ENCODE measurements at regions not wholly inside any gene's neighbourhood (a gene's known extent, or its start where the extent isn't known, plus 50 kb on each side); places are given as distances from the start of the nearest gene placed in this dataset.
"Not testable (repeated sequence)": the region's sequence is repeated elsewhere in the genome, so short reads cannot be mapped to it uniquely, and the experiment has no call there.

GRCh38 chr6:144664281-144664680 is 379.1 kb downstream of the UTRN start:
- DNase-seq = no peak
- TF ChIP-seq, protein P1, sequence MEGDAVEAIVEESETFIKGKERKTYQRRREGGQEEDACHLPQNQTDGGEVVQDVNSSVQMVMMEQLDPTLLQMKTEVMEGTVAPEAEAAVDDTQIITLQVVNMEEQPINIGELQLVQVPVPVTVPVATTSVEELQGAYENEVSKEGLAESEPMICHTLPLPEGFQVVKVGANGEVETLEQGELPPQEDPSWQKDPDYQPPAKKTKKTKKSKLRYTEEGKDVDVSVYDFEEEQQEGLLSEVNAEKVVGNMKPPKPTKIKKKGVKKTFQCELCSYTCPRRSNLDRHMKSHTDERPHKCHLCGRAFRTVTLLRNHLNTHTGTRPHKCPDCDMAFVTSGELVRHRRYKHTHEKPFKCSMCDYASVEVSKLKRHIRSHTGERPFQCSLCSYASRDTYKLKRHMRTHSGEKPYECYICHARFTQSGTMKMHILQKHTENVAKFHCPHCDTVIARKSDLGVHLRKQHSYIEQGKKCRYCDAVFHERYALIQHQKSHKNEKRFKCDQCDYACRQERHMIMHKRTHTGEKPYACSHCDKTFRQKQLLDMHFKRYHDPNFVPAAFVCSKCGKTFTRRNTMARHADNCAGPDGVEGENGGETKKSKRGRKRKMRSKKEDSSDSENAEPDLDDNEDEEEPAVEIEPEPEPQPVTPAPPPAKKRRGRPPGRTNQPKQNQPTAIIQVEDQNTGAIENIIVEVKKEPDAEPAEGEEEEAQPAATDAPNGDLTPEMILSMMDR (IDR thresholded peaks at IDR 0.05; ENCODE audit: low read depth, low read length) = no peak
- Histone ChIP-seq H3K9me3 (ENCODE audit: severe bottlenecking) (no peaks in the 10 kb centered on the region), H3K27ac (no peak overlapping the region), H3K27me3 (ENCODE audit: insufficient read depth, low read depth, severe bottlenecking) (no peaks in the 10 kb centered on the region), H3K4me3 (ENCODE audit: low read depth, low read length) (no peak overlapping the region), H3K36me3 (no peaks in the 10 kb centered on the region)

DNA sequence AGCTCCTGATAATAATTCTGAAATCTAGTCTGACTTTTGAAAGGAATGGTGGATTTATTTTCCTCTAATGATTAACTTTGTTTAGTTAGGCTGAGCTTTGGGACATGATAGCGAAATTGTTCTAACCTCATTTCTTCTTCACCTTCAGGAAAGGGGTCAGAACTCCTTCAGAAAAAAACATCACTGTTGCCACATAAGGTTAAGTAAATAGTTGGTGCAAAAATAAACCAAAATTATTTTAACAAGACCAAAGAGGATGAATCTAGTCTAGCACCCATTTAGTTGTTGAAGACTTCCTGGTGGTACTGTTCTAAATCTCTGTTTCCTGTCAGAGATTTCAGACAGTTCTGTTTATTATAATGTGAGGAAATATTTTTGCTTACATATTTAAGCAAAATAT is 379.8 kb downstream of the UTRN start:
- Histone ChIP-seq H3K4me3 (ENCODE audit: low read depth, low read length) (no peak overlapping the region), H3K36me3 (no peaks in the 10 kb centered on the region), H3K27me3 (ENCODE audit: insufficient read depth, low read depth, severe bottlenecking) (no peaks in the 10 kb centered on the region), H3K27ac (no peak overlapping the region), H3K9me3 (ENCODE audit: severe bottlenecking) (no peaks in the 10 kb centered on the region)
- DNase-seq = no peak
- TF ChIP-seq, protein P1 (IDR thresholded peaks at IDR 0.05; ENCODE audit: low read depth, low read length) = no peak

DNA sequence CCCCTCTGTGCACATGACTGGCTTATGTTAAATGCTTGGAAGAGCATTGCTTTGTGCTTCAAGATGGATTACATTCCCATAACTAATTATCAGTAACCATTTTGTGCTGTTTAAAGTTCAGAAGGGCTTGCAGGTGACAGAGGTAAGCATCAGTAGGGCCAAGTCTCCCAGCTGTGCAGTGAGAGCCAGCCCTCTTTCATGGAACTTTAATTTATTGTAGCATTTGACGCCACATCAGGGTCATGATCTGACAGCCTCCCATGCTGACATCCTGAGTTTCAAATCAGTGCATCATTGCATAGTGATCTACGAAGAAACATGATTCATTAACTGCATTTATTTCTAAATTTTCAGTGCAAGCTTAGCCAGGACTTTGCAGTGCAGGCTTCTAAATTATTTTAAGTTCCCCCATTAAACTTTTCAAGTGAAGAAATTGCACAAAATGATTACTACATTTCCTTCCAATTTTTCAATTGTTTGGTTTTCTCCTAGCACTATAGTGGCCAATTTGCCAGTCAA is 380.9 kb downstream of the UTRN start:
- Histone ChIP-seq H3K36me3 (no peaks in the 10 kb centered on the region), H3K27me3 (ENCODE audit: insufficient read depth, low read depth, severe bottlenecking) (no peaks in the 10 kb centered on the region), H3K9me3 (ENCODE audit: severe bottlenecking) (no peaks in the 10 kb centered on the region), H3K4me3 (ENCODE audit: low read depth, low read length) (no peak overlapping the region), H3K27ac (no peak overlapping the region)
- DNase-seq = no peak
- TF ChIP-seq, protein P1 (IDR thresholded peaks at IDR 0.05; ENCODE audit: low read depth, low read length) = no peak

DNA sequence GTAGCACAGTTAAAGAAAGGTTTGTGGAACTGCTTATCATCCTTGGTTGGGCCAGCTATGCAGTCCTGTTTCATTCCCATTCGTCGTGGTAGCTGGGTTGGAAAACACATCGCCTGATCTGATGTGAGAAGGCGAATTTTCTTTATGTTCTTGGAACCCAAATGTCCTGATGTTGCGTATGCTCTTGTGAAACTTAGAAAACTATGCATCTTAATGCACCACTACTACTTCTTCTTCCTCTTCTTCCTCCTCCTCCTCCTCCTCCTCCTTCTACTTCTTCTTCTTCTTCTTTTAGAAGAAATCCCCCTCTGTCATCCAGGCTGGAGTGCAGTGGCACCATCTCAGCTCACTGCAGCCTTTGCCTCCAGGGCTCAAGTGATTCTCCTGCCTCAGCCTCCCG is 381.6 kb downstream of the UTRN start:
- no peaks in the 10 kb centered on the region for H3K27me3 ChIP-seq (ENCODE audit: insufficient read depth, low read depth, severe bottlenecking)

DNA sequence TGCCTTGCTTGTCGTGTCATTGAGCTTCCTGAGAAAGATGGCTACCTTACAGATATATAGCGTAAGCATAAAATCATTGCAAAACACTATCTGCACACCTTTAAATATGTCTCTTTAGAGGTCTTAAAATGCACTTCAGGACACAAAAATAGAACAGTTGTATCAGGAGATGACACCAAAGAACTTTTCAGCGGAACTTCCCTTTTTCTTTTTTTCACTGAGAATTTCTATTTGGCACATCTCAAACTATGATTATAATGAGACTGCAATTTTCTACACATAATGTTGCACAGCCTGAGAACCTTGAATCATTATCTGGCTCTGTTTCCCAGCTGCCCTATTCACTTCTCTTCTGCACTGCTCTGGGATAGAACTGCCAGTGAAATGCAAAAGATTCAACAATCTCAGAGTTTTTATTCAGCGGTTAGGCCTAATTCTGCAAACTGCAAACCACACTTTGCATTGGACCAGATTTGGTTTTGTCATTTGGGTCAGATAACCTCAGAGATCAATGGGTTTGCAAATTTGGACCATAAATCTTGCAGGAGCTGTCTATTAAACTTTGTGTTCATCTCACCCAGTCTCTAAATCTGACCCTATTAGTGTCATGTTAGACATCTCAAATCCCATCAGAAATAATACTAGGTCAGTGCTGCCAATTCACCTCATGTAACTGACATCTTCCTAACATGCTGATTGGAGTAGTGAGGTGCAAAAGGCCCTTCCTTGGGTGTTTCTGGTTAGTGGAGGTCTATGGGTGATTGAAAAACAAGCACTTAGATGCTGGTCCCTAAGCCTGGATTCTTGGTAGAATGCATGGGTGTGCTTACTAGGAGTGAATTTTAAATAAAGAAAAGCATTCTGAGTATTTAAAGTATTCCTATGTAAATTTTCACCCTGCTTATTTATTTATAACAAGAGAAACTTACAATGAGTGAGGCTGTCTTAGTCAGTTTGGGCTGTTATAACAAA is 382.7 kb downstream of the UTRN start:
- no peak for DNase-seq
- TF ChIP-seq, protein P1 (IDR thresholded peaks at IDR 0.05; ENCODE audit: low read depth, low read length) = no peak
- no peak overlapping the region for H3K27ac ChIP-seq
- H3K4me3 ChIP-seq (ENCODE audit: low read depth, low read length) = no peak overlapping the region
- no peaks in the 10 kb centered on the region for H3K36me3 ChIP-seq
- no peaks in the 10 kb centered on the region for H3K9me3 ChIP-seq (ENCODE audit: severe bottlenecking)
- H3K27me3 ChIP-seq (ENCODE audit: insufficient read depth, low read depth, severe bottlenecking) = no peaks in the 10 kb centered on the region

More for the DNA sequence above, 381.6 kb downstream of the UTRN start:
- Histone ChIP-seq H3K36me3 (no peaks in the 10 kb centered on the region), H3K27ac (no peak overlapping the region), H3K9me3 (ENCODE audit: severe bottlenecking) (no peaks in the 10 kb centered on the region), H3K4me3 (ENCODE audit: low read depth, low read length) (no peak overlapping the region)
- DNase-seq = no peak
- TF ChIP-seq, protein P1 (IDR thresholded peaks at IDR 0.05; ENCODE audit: low read depth, low read length) = no peak

GRCh38 chr6:144670259-144670658 is 385.1 kb downstream of the UTRN start:
- not testable (repeated sequence) for H3K27ac ChIP-seq; H3K36me3 ChIP-seq; H3K9me3 ChIP-seq (ENCODE audit: severe bottlenecking); H3K27me3 ChIP-seq (ENCODE audit: insufficient read depth, low read depth, severe bottlenecking); DNase-seq; H3K4me3 ChIP-seq (ENCODE audit: low read depth, low read length)

Data from WERI-Rb-1 (cell line).